Ovary (tissue), 7 donors: ENCODE measurements at regions not wholly inside any gene's neighbourhood (a gene's known extent, or its start where the extent isn't known, plus 50 kb on each side); places are given as distances from the start of the nearest gene placed in this dataset.
"Not testable (repeated sequence)": the region's sequence is repeated elsewhere in the genome, so short reads cannot be mapped to it uniquely, and the experiment has no call there.

Experiments used
- DNase-seq, 5 donors: peaks; one replicate each; pipeline ENCODE4 v3.0.0-alpha.2; 2019 to 2020
- H3K27ac ChIP-seq, 2 donors: fragments of 200-600 bp; one replicate each; pipeline versions ENCODE4 v1.5.1 to v1.8.0; 2019 to 2022
- H3K27me3 ChIP-seq: fragments of 200-600 bp; one replicate; pipeline ENCODE4 v1.8.0; 2022
- H3K36me3 ChIP-seq: fragments of 200-600 bp; sonication (generic); one replicate; pipeline ENCODE4 v1.5.1; 2019
- H3K4me1 ChIP-seq: one replicate; pipeline ENCODE4 v1.8.1; 2013; ENCODE audit warnings: mild to moderate bottlenecking, moderate library complexity; ENCODE audit not compliant: insufficient read depth
- H3K4me3 ChIP-seq: fragments of 200-600 bp; sonication (generic); one replicate; pipeline ENCODE4 v1.5.1; 2017
- H3K9me3 ChIP-seq, 2 donors: fragments of 200-600 bp in 1 of 2; sonication (generic) in 1 of 2; one replicate each; pipeline versions ENCODE4 v1.5.1 to v1.8.1; 2013 to 2019; ENCODE audit warnings: mild to moderate bottlenecking in 1 of 2, moderate library complexity in 1 of 2
- WGBS, 3 donors: extraction: QIAGEN DNeasy Blood & Tissue Kit in 1 of 3; methylation state at CpG; one replicate each; pipeline versions ENCODE4 v1.1.5 to v1.1.7; 2013 to 2017; 5-methylcytosine and 5-hydroxymethylcytosine counted together
- intact Hi-C, 4 donors: fragments of 100-400 bp; cut with DNase I; formaldehyde crosslinking; loops; one replicate each; pipeline versions ENCODE4 v1.11.0 to v1.15.1; 2022 to 2023
- donor health status: DM: no; HTN: no; CAD: no; lungs with moderate emphysema.
- donor health status: DM: no; HTN: no; CAD: no.
- donor health status: Bipolar disorder and iron deficiency.
- donor health status: DM: no; HTN: no; CAD: no.
- donor health status: DM: yes; HTN: yes; CAD: no.

GRCh38 chr9:66812967-66813366 is 87.6 kb upstream of the ZNF658 start:
- H3K9me3 ChIP-seq, H3K27me3 ChIP-seq, DNase-seq, H3K27ac ChIP-seq, H3K36me3 ChIP-seq, H3K4me1 ChIP-seq, intact Hi-C loops, H3K4me3 ChIP-seq: not testable (repeated sequence)
- 45 to 87% (median 78%) methylated on average over 1 to 2 of the region's 2 CpGs for WGBS, 3 donors

GRCh38 chr9:66814038-66814437 is 86.5 kb upstream of the ZNF658 start:
- H3K4me3 ChIP-seq, H3K27ac ChIP-seq, H3K4me1 ChIP-seq, DNase-seq, H3K27me3 ChIP-seq, H3K36me3 ChIP-seq, intact Hi-C loops, H3K9me3 ChIP-seq: not testable (repeated sequence)
- 53 to 69% (median 55%) methylated on average over 2 to 3 of the region's 3 CpGs for WGBS, 3 donors

GRCh38 chr9:66819510-66819909 is 81.0 kb upstream of the ZNF658 start:
- H3K36me3 ChIP-seq, H3K27me3 ChIP-seq, H3K9me3 ChIP-seq, H3K4me3 ChIP-seq, H3K4me1 ChIP-seq, H3K27ac ChIP-seq, intact Hi-C loops, DNase-seq: not testable (repeated sequence)

GRCh38 chr9:66820014-66820660 is 80.4 kb upstream of the ZNF658 start:
- H3K27me3 ChIP-seq, H3K9me3 ChIP-seq, intact Hi-C loops, H3K4me3 ChIP-seq, H3K36me3 ChIP-seq, DNase-seq, H3K4me1 ChIP-seq, H3K27ac ChIP-seq: not testable (repeated sequence)
- 58 to 87% (median 66%) methylated on average over 3 to 5 of the region's 5 CpGs for WGBS, 3 donors

- H3K4me3 ChIP-seq, H3K36me3 ChIP-seq, H3K9me3 ChIP-seq, DNase-seq, intact Hi-C loops, H3K27me3 ChIP-seq, H3K4me1 ChIP-seq, H3K27ac ChIP-seq: not testable (repeated sequence)
- WGBS, 3 donors, result 78 to 90% (median 79%) methylated on average over 6 of the region's 6 CpGs
Observed at GRCh38 chr9:66824169-66824568, 76.4 kb upstream of the ZNF658 start.

- 91 to 93% (median 93%) methylated on average over 13 of the region's 13 CpGs for WGBS, 3 donors
- H3K4me3 ChIP-seq, H3K9me3 ChIP-seq, H3K4me1 ChIP-seq, H3K36me3 ChIP-seq, H3K27ac ChIP-seq, H3K27me3 ChIP-seq, intact Hi-C loops, DNase-seq: not testable (repeated sequence)
Observed at GRCh38 chr9:66829853-66830252, 70.7 kb upstream of the ZNF658 start.

- H3K4me1 ChIP-seq, DNase-seq, H3K36me3 ChIP-seq, H3K27me3 ChIP-seq, H3K4me3 ChIP-seq, H3K9me3 ChIP-seq, H3K27ac ChIP-seq, intact Hi-C loops: not testable (repeated sequence)
- 92 to 96% (median 94%) methylated on average over 11 to 16 of the region's 34 CpGs for WGBS, 3 donors
Observed at GRCh38 chr9:66830777-66831497, 69.6 kb upstream of the ZNF658 start.

GRCh38 chr9:66832222-66832621 is 68.3 kb upstream of the ZNF658 start:
- intact Hi-C loops, H3K27me3 ChIP-seq, DNase-seq, H3K4me1 ChIP-seq, H3K27ac ChIP-seq, H3K36me3 ChIP-seq, H3K9me3 ChIP-seq, H3K4me3 ChIP-seq: not testable (repeated sequence)
- WGBS, 3 donors, result 72 to 92% (median 87%) methylated on average over 5 to 7 of the region's 7 CpGs

- intact Hi-C loops, H3K9me3 ChIP-seq: not testable (repeated sequence)
- 73 to 84% (median 82%) methylated on average over 2 to 3 of the region's 9 CpGs for WGBS, 3 donors
Observed at GRCh38 chr9:66837242-66837937, 63.1 kb upstream of the ZNF658 start.

More at GRCh38 chr9:66837242-66837937, 63.1 kb upstream of the ZNF658 start:
- not testable (repeated sequence) for H3K4me1 ChIP-seq, H3K4me3 ChIP-seq, DNase-seq, H3K36me3 ChIP-seq, H3K27me3 ChIP-seq, H3K27ac ChIP-seq
